ENCODE measurements at regions not wholly inside any gene's neighbourhood (a gene's known extent, or its start where the extent isn't known, plus 50 kb on each side); places are given as distances from the start of the nearest gene placed in this dataset.
"Not testable (repeated sequence)": the region's sequence is repeated elsewhere in the genome, so short reads cannot be mapped to it uniquely, and the experiment has no call there.

GRCh38 chr5:6273090-6273735 lies 105.1 kb downstream of the MED10 start:
- no peak for DNase-seq

GRCh38 chr5:6269925-6270324 lies 108.4 kb downstream of the MED10 start:
- DNase-seq, result no peak

- no peak for DNase-seq
These were observed 111.6 kb downstream of the MED10 start for GRCh38 chr5:6266671-6267197.

- no peak for DNase-seq
These were observed 114.0 kb downstream of the MED10 start for GRCh38 chr5:6264394-6264793.

- no peak for DNase-seq
These were observed 115.5 kb downstream of the MED10 start for GRCh38 chr5:6262651-6263363.

GRCh38 chr5:6261668-6262067 lies 116.7 kb downstream of the MED10 start:
- no peak for DNase-seq

GRCh38 chr5:6261256-6261655 lies 117.1 kb downstream of the MED10 start:
- DNase-seq, result no peak

GRCh38 chr5:6260846-6261245 lies 117.5 kb downstream of the MED10 start:
- DNase-seq, result no peak

GRCh38 chr5:6256901-6257300 lies 121.4 kb downstream of the MED10 start:
- DNase-seq, result no peak

- no peak for DNase-seq
These were observed 122.4 kb downstream of the MED10 start for GRCh38 chr5:6255956-6256355.

GRCh38 chr5:6253846-6254245 lies 124.5 kb downstream of the MED10 start:
- no peak for DNase-seq

- DNase-seq, result no peak
These were observed 125.1 kb downstream of the MED10 start for GRCh38 chr5:6253281-6253680.

GRCh38 chr5:6252581-6252980 lies 125.8 kb downstream of the MED10 start:
- no peak for DNase-seq

GRCh38 chr5:6251565-6252102 lies 126.7 kb downstream of the MED10 start:
- DNase-seq, result no peak

- DNase-seq, result no peak
These were observed 128.2 kb downstream of the MED10 start for GRCh38 chr5:6250121-6250520.

GRCh38 chr5:6248132-6248531 lies 130.2 kb downstream of the MED10 start:
- DNase-seq, result no peak

GRCh38 chr5:6246820-6247437 lies 131.4 kb downstream of the MED10 start:
- DNase-seq, result no peak

- no peak for DNase-seq
These were observed 134.0 kb downstream of the MED10 start for GRCh38 chr5:6244339-6244714.

GRCh38 chr5:6243706-6244338 lies 134.5 kb downstream of the MED10 start:
- DNase-seq, result no peak

- DNase-seq, result not testable (repeated sequence)
These were observed 137.3 kb downstream of the MED10 start for GRCh38 chr5:6241056-6241455.

- DNase-seq, result no peak
These were observed 141.4 kb downstream of the MED10 start for GRCh38 chr5:6236858-6237481.

GRCh38 chr5:6236170-6236793 lies 142.1 kb downstream of the MED10 start:
- no peak for DNase-seq

Data from CD4-positive, alpha-beta T cell treated with Interleukin-10 for 1 hour (primary cell).